ENCODE measurements at regions not wholly inside any gene's neighbourhood (a gene's known extent, or its start where the extent isn't known, plus 50 kb on each side); places are given as distances from the start of the nearest gene placed in this dataset.

GRCh38 chr13:103876571-103876970 is 810.4 kb upstream of the SLC10A2 start:
- no peak overlapping the region for H4K91ac ChIP-seq (replicated peaks; ENCODE audit: insufficient read length, low read length)
- POLR2A ChIA-PET (ENCODE audit: partially characterized antibody): no interaction called here
- H4K20me1 ChIP-seq (replicated peaks in 1 of 2; ENCODE audit: control insufficient read depth in 1 of 2, insufficient read depth in 2 of 2, low read length in 2 of 2): no peaks in the 10 kb centered on the region
- no peak overlapping the region for H4K8ac ChIP-seq (ENCODE audit: extremely low read depth, insufficient read depth, low read length)
- H3K27ac ChIP-seq (ENCODE audit: low read depth, low read length): no peak overlapping the region
- H3K23me2 ChIP-seq (ENCODE audit: low read depth, low read length): no peaks in the 10 kb centered on the region
- no peak overlapping the region for H3K14ac ChIP-seq (ENCODE audit: insufficient read length)
- no peak overlapping the region for H2AK5ac ChIP-seq (ENCODE audit: low read depth, low read length)
- no peak overlapping the region for H3K4ac ChIP-seq (replicated peaks; ENCODE audit: insufficient read length, low read depth, low read length)
- H3K18ac ChIP-seq (ENCODE audit: extremely low read depth, low read length): no peak overlapping the region
- WGBS, 2 experiments (ENCODE audit: extremely low coverage in 1 of 2, insufficient coverage in 1 of 2, insufficient read length in 1 of 2, insufficient replicate concordance in 2 of 2, low coverage in 1 of 2, low lambda C conversion rate in 2 of 2, missing lambda C conversion rate in 1 of 2): 90% methylated on average over 6 of the region's 6 CpGs; no CpG with 5 or more reads in 1 of the 2 experiments
- H3K9ac ChIP-seq (replicated peaks in 1 of 4; ENCODE audit: extremely low read depth in 1 of 4, low read depth in 3 of 4, low read length in 3 of 4): no peak overlapping the region
- no peak overlapping the region for H3K4me2 ChIP-seq (ENCODE audit: insufficient read depth in 1 of 2, low read depth in 2 of 2, low read length in 2 of 2)
- FAIRE-seq (no peak), DNase-seq (ENCODE audit: low read depth in 1 of 2, low spot score in 2 of 2) (no peak)
- CTCF ChIA-PET (ENCODE audit: partially characterized antibody): interaction anchor here (0.9 kb wide), 1 partner anchor 9 kb away, joined by 4 read pairs; no protein-coding TSS in a partner anchor
- no peak overlapping the region for H3K56ac ChIP-seq (replicated peaks; ENCODE audit: insufficient read length, low read depth, low read length)
- no peaks in the 10 kb centered on the region for H3K9me3 ChIP-seq (ENCODE audit: insufficient read depth in 2 of 2, low read depth in 1 of 2, low read length in 1 of 2)
- no peak for TF ChIP-seq ASH2L (IDR thresholded peaks at IDR 0.05; ENCODE audit: low read length)
- no peak for TF ChIP-seq SAP30 (IDR thresholded peaks at IDR 0.05; ENCODE audit: insufficient read depth, insufficient replicate concordance, low read length)
- no peak for TF ChIP-seq CREB1 (IDR thresholded peaks at IDR 0.05)
- TF ChIP-seq TAF7 (optimal IDR thresholded peaks at IDR 0.05; ENCODE audit: borderline replicate concordance, low read depth, low read length): no peak
- TF ChIP-seq CHD2 (IDR thresholded peaks at IDR 0.05; ENCODE audit: low read length): no peak
- H3K79me2 ChIP-seq (ENCODE audit: control insufficient read depth in 1 of 2, insufficient read depth in 2 of 2, low read length in 2 of 2): no peaks in the 10 kb centered on the region
- no peak overlapping the region for H3K23ac ChIP-seq (ENCODE audit: insufficient read length)
- H3K27me3 ChIP-seq (replicated peaks in 1 of 4; ENCODE audit: control insufficient read depth in 3 of 4, extremely low read depth in 1 of 4, insufficient read depth in 3 of 4, low read length in 3 of 4): no peaks in the 10 kb centered on the region
- no peak overlapping the region for H2BK120ac ChIP-seq (replicated peaks; ENCODE audit: low read depth, low read length)
- H3K36me3 ChIP-seq (ENCODE audit: control insufficient read depth in 2 of 4, insufficient read depth in 4 of 4, low read length in 3 of 4): no peaks in the 10 kb centered on the region
- no peaks in the 10 kb centered on the region for H3K79me1 ChIP-seq (ENCODE audit: low read depth, low read length)
- no peak overlapping the region for H4K5ac ChIP-seq (ENCODE audit: insufficient read length, low read depth, low read length)
- H2BK12ac ChIP-seq (ENCODE audit: low read depth, low read length): no peak overlapping the region
- no peak overlapping the region for H3K4me3 ChIP-seq (ENCODE audit: extremely low read depth in 1 of 4, insufficient read depth in 2 of 4, low read depth in 3 of 4, low read length in 4 of 4)
- peak overlapping the region; percentile 58; the same call in 1 of the 2 replicates for H2AFZ ChIP-seq (ENCODE audit: low read length)
- no peak overlapping the region for H2BK15ac ChIP-seq (ENCODE audit: low read length)
- H3K4me1 ChIP-seq (replicated peaks in 1 of 4; ENCODE audit: control insufficient read depth in 3 of 4, insufficient read depth in 4 of 4, low read length in 3 of 4): no peaks in the 10 kb centered on the region
- H2BK5ac ChIP-seq (ENCODE audit: low read depth, low read length): no peak overlapping the region
- no peak overlapping the region for H2BK20ac ChIP-seq (ENCODE audit: low read length)
